ENCODE measurements at regions not wholly inside any gene's neighbourhood (a gene's known extent, or its start where the extent isn't known, plus 50 kb on each side); places are given as distances from the start of the nearest gene placed in this dataset.

- no peaks in the 10 kb centered on the region for H3K4me1 Mint-ChIP-seq (ENCODE audit: unreplicated experiment)
- TF ChIP-seq, protein P1, sequence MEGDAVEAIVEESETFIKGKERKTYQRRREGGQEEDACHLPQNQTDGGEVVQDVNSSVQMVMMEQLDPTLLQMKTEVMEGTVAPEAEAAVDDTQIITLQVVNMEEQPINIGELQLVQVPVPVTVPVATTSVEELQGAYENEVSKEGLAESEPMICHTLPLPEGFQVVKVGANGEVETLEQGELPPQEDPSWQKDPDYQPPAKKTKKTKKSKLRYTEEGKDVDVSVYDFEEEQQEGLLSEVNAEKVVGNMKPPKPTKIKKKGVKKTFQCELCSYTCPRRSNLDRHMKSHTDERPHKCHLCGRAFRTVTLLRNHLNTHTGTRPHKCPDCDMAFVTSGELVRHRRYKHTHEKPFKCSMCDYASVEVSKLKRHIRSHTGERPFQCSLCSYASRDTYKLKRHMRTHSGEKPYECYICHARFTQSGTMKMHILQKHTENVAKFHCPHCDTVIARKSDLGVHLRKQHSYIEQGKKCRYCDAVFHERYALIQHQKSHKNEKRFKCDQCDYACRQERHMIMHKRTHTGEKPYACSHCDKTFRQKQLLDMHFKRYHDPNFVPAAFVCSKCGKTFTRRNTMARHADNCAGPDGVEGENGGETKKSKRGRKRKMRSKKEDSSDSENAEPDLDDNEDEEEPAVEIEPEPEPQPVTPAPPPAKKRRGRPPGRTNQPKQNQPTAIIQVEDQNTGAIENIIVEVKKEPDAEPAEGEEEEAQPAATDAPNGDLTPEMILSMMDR (IDR thresholded peaks at IDR 0.05; ENCODE audit: unreplicated experiment), result no peak
- peaks cover 43% of the 10 kb centered on the region for H3K9me3 Mint-ChIP-seq (ENCODE audit: unreplicated experiment)
- no peak overlapping the region for H3K27ac Mint-ChIP-seq (ENCODE audit: unreplicated experiment)
- H3K4me3 Mint-ChIP-seq (ENCODE audit: unreplicated experiment), result no peak overlapping the region
- H3K27me3 Mint-ChIP-seq (ENCODE audit: unreplicated experiment), result peaks cover 12% of the 10 kb centered on the region
- H3K36me3 Mint-ChIP-seq (ENCODE audit: low read depth, unreplicated experiment), result peaks cover 21% of the 10 kb centered on the region
- DNase-seq (ENCODE audit: low spot score), result no peak
Observed at GRCh38 chr1:4550941-4551340, 103.5 kb upstream of the AJAP1 start.

- peaks cover 36% of the 10 kb centered on the region for H3K9me3 Mint-ChIP-seq (ENCODE audit: unreplicated experiment)
- H3K27ac Mint-ChIP-seq (ENCODE audit: unreplicated experiment), result no peak overlapping the region
- no peaks in the 10 kb centered on the region for H3K4me1 Mint-ChIP-seq (ENCODE audit: unreplicated experiment)
- H3K27me3 Mint-ChIP-seq (ENCODE audit: unreplicated experiment), result peaks cover 12% of the 10 kb centered on the region
- no peak for DNase-seq (ENCODE audit: low spot score)
- peaks cover 17% of the 10 kb centered on the region for H3K36me3 Mint-ChIP-seq (ENCODE audit: low read depth, unreplicated experiment)
- H3K4me3 Mint-ChIP-seq (ENCODE audit: unreplicated experiment), result no peak overlapping the region
- TF ChIP-seq, protein P1 (IDR thresholded peaks at IDR 0.05; ENCODE audit: unreplicated experiment), result no peak
Observed at GRCh38 chr1:4551706-4552105, 102.7 kb upstream of the AJAP1 start.

DNA sequence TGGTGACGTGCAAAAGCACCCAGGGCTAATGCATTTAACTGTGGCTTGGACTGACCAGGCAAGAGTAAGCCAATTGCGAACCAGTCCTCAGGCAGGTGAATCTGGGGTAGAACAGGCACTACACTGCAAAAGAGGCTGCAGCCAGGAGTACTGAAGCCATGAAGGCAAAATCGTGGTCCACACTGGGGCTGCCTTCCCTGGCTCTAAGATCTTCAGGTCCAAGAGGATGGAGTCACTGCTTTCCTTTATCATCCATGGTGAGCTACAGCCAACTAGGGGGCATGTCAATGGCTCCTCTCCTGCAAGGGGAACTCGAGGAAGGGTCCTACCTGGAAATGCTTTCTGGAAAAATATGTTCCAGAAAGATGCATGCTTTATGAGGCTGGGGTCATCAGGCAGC lies 100.6 kb upstream of the AJAP1 start:
- Mint-ChIP-seq H3K4me3 (ENCODE audit: unreplicated experiment) (no peak overlapping the region), H3K9me3 (ENCODE audit: unreplicated experiment) (peaks cover 38% of the 10 kb centered on the region), H3K36me3 (ENCODE audit: low read depth, unreplicated experiment) (peaks cover 19% of the 10 kb centered on the region), H3K27me3 (ENCODE audit: unreplicated experiment) (peaks cover 12% of the 10 kb centered on the region), H3K4me1 (ENCODE audit: unreplicated experiment) (no peaks in the 10 kb centered on the region), H3K27ac (ENCODE audit: unreplicated experiment) (no peak overlapping the region)
- TF ChIP-seq, protein P1 (IDR thresholded peaks at IDR 0.05; ENCODE audit: unreplicated experiment), result no peak
- DNase-seq (ENCODE audit: low spot score), result no peak

DNA sequence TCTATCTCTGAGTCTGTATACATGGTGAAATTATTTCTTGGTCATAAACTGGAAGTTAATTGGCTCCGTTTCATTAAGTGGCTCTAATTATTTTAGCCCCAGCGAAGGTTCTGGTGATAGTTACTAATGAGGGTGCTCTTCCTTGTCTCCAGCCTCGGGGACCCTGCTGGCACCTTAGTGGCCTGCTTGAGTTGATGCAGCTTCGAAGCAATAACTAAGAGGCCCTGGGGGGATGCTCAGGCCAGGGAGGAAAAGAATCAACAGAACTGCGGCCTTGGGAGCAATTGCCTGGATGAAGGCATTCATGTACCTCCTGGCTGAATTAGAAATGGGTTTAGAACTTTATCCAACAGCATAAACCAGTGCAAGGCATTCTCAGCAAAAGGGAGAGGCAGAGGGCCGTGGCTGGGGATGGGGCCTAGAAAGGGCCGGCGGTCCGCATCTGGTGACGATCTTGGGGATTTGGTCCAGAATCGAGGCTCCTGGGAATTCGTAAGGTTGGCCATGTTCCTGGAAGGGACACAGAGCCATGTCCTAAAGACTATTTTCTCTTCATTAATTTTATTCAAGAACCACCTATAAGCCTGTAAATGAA lies 100.0 kb upstream of the AJAP1 start:
- Mint-ChIP-seq H3K4me1 (ENCODE audit: unreplicated experiment) (no peaks in the 10 kb centered on the region), H3K9me3 (ENCODE audit: unreplicated experiment) (peaks cover 39% of the 10 kb centered on the region), H3K27me3 (ENCODE audit: unreplicated experiment) (peaks cover 13% of the 10 kb centered on the region), H3K27ac (ENCODE audit: unreplicated experiment) (no peak overlapping the region), H3K4me3 (ENCODE audit: unreplicated experiment) (no peak overlapping the region), H3K36me3 (ENCODE audit: low read depth, unreplicated experiment) (peaks cover 21% of the 10 kb centered on the region)
- TF ChIP-seq, protein P1 (IDR thresholded peaks at IDR 0.05; ENCODE audit: unreplicated experiment), result no peak
- DNase-seq (ENCODE audit: low spot score), result no peak

GRCh38 chr1:4557949-4558348 lies 96.5 kb upstream of the AJAP1 start:
- Mint-ChIP-seq H3K27ac (ENCODE audit: unreplicated experiment) (no peak overlapping the region), H3K4me3 (ENCODE audit: unreplicated experiment) (no peak overlapping the region), H3K27me3 (ENCODE audit: unreplicated experiment) (peaks cover 7% of the 10 kb centered on the region), H3K4me1 (ENCODE audit: unreplicated experiment) (no peaks in the 10 kb centered on the region), H3K9me3 (ENCODE audit: unreplicated experiment) (peaks cover 35% of the 10 kb centered on the region), H3K36me3 (ENCODE audit: low read depth, unreplicated experiment) (peaks cover 12% of the 10 kb centered on the region)
- TF ChIP-seq, protein P1 (IDR thresholded peaks at IDR 0.05; ENCODE audit: unreplicated experiment), result no peak
- DNase-seq (ENCODE audit: low spot score), result no peak
